HG03354 (cell line): ENCODE measurements at regions not wholly inside any gene's neighbourhood (a gene's known extent, or its start where the extent isn't known, plus 50 kb on each side); places are given as distances from the start of the nearest gene placed in this dataset.
"Not testable (repeated sequence)": the region's sequence is repeated elsewhere in the genome, so short reads cannot be mapped to it uniquely, and the experiment has no call there.

ENCODE experiments used
- ATAC-seq: cut with Tn5 transposase; IDR thresholded peaks from one replicate; pipeline ENCODE4 v1.9.1; 2021; ENCODE audit warnings: mild to moderate bottlenecking; ENCODE audit not compliant: unreplicated experiment, poor library complexity, severe bottlenecking

GRCh38 chr5:116806836-116807235, 232.2 kb upstream of the SEMA6A start:
- ATAC-seq = no peak

- ATAC-seq = no peak
Measured at GRCh38 chr5:116799401-116799800, 224.8 kb upstream of the SEMA6A start.

GRCh38 chr5:116795189-116795588, 220.6 kb upstream of the SEMA6A start:
- ATAC-seq = no peak

GRCh38 chr5:116789522-116789921, 214.9 kb upstream of the SEMA6A start:
- no peak for ATAC-seq

DNA sequence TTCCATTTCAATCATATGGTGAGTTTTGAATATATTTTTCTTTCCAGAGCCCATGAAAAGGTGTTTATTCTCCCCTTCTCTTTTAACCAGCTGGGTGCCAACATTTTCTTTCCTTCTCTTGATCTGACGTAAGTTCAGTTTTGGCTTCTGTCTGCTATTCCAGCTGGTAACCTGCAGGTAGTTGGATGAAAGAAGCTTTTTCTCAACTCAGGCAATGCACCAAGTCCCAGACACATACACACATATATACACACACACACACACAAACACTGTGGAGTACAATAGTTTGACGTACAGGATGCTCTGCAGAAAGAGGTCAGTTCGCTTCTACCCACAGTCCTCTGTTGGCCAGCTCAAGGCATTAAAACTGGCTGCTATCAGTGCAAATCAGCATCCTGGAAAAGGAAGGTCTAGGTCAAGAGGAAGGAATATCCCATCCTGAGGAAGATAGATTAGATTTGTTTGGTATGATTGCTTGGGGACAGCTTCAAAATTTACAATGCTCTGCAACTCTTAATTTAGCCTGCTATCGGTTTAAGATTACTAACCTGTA, 214.3 kb upstream of the SEMA6A start:
- ATAC-seq = no peak

DNA sequence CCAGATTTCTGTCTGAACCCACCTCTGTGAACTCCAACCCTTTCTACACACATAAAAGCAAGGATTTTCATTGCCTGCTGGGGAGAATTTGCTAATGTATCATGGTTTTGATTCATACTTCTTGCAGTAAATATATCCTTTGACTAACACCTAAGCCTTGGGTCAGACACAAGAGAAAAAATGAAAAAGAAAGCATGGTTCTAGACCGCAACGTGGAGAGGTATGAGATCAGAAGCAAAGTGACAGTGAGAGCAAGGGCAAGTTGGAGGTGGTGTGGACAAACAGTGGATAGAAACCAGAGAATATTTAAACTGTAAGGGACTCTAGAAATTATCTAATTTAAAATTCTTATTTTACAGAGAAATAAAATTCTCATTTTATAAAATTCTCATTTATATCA, 212.9 kb upstream of the SEMA6A start:
- ATAC-seq = no peak

DNA sequence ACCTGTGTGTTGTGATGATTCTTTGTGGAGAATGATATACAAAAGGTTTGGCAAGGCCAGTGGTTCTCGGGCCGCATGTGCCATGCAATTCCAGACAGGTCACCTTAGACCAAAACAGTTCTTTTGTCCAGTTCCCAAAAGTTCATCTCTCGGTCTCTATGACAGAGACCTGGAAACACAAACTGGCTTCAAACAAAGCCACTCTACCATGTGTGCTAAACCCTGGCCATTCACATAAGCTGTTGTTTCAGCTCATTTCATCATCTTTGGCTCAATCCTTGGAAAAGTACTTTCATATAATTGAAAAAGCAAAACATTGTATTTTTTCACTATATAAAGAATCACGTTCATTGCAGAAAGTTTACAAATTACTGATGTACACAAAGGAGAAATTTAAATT, 210.5 kb upstream of the SEMA6A start:
- no peak for ATAC-seq

DNA sequence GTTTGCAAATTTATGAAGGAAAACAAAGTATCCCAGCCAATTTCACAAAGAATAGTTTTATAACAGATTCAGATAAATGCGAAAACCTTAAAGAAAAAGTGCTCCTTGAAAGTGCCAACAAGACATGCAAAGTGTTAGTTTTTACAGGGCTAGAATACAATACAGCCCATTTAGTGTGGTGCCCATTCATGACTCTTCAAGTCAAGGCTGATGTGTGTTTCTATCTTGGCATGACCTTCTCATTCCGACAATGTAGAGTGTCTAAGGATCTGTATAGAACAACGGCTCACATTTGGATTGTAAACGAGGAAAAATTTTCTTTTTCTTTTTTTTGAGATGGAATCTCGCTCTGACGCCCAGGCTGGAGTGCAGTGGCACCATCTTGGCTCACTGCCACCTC, 205.2 kb upstream of the SEMA6A start:
- no peak for ATAC-seq

DNA sequence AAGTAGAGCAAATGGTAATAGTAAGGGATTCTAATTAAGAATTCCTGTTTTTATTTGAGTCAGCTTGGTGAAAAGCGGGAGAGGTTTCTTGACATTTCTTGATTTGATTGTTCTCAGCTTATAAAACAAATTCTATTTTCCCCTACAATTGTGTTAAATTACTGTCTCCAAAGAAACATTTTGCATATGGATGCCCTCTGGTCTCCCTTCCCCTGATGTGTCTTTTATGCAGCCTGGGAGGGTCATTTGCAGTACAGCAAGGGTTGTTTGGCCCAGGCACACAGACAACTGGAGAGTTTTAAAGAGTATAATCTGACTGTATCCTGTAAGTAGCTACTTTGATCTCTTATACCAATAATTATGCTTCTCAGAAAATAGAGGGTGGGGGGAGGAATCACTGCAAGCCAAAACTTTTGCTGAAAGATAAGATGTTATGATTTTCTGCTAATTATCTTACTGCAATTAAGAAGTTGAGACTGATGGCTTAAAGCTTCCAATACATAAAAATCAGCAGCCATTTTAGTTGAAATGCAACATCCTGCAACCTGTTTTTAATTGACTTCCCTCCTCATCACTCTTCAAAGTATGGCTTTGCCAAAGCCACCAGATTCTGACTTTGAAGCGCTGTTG, 204.1 kb upstream of the SEMA6A start:
- ATAC-seq = no peak

- peak; percentile 84 for ATAC-seq
Measured at GRCh38 chr5:116778032-116778431, 203.4 kb upstream of the SEMA6A start.

DNA sequence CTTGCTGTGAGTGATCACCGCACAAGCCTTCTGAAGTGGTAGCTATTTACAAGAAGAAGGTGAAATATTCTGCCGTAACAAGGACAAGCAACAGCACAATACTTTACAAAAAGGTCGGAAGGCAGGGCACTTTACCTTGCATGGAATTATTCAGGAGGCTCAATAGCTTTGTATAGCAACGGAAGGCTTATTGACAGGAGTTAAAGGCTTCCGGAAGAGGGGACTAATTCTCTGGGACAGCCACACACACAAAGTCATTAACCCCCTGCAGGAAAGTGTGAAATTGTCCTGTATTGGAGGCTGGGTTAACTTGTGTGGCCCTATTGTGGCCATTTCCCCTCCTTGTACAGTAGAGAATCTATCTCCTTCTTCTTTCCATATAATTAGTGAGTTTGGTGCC, 199.3 kb upstream of the SEMA6A start:
- no peak for ATAC-seq

- no peak for ATAC-seq
Measured at GRCh38 chr5:116772806-116773205, 198.2 kb upstream of the SEMA6A start.

DNA sequence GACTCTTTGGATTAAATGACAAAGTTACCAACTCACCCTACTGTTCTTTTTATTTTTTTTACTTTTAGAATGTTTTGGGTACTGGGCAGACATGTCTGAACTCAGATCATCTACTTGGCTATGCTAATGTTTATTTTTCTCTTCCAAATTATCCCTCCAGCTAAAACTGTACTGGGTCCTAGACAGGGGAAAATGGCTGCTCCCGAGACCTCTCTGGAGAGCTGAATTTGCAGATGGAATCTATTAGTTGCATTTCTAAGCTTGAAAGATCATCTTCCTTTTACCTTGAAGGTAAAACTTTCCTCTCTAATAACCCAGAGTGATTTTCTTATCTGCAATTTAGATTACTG, 197.5 kb upstream of the SEMA6A start:
- ATAC-seq = no peak

DNA sequence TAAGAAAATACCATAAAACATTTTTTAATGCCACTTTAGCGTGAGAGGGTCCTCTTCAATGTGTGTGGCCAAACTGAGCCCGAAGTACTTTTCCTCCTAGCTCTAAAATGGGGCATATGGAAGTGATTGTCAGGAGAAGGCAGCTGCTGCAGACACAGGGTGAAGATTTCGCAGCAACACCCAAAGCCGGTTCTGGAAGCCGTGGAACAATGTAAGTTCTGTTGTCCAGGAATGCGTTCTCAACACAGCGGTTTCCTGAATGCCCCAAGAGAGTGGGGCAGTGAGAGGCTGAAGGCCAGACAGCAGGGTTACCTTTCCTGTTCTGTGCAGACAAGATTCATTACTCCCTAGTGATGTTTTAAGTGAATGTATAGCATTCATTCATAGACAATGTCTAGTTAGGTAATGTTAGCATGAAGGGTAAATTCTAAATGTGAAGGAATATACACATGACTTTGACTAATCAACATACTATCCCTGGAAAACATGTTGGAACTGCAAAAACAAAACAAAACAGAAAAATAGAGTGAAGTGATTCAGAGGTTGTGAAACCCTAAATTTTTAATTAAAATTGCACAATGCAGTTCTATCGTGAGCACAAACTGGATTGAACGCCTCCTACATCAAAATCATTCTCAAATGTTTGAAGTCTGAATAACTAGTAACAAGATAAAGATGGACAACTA, 197.0 kb upstream of the SEMA6A start:
- ATAC-seq = no peak

DNA sequence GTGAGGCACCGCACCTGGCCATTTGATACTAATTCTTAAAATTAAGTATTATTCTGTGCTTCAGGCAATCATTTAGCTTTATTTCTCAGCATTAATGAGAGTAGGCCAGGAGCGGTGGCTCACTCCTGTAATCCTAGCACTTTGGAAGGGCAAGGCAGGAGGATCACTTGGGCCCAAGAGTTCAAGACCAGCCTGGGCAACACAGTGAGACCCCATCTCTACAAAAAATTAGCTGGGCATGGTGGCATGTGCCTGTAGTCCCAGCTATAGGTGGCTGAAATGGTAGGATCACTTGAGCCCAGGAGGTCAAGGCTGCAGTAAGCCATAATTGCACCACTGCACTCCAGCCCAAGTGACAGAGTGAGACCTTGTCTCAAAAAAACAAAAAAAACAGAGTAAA, 195.3 kb upstream of the SEMA6A start:
- not testable (repeated sequence) for ATAC-seq

DNA sequence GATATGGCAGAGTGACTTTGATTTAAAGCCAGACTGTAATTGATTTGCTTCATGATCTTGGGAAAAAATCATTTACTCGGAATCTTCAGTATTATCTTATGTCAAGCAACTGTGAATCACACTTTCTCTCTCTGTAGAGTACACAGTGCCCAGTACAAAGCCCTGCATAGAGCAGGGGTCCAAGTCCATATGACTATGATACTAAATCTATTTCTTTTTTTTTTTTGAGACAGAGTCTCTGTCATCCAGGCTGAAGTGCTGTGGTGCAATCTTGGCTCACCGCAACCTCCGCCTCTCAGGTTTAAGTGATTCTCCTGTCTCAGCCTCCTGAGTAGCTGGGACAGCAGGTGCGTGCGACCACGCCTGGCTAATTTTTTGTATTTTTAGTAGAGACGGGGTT, 194.8 kb upstream of the SEMA6A start:
- no peak for ATAC-seq

DNA sequence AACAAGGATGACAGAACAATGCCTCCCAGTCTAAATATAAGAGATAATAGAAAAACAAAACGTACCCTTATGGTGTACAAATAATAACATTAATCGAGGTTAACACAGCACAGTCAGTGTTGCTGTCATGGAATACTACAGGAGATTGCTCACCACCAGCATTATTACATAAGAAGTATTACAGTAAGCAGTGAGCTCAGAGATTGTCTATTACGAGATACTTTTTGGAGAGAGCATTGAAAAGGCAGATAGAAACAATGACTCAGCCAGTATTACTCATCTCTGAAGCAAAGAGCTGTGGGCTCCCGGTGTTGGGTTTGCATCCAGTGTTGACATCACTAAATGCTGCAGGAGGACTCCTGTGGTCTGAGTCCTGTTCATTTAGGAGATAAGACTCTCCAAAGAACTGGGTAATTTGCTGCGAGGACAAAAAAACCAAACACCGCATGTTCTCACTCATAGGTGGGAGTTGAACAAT, 191.9 kb upstream of the SEMA6A start:
- ATAC-seq = peak; percentile 60

DNA sequence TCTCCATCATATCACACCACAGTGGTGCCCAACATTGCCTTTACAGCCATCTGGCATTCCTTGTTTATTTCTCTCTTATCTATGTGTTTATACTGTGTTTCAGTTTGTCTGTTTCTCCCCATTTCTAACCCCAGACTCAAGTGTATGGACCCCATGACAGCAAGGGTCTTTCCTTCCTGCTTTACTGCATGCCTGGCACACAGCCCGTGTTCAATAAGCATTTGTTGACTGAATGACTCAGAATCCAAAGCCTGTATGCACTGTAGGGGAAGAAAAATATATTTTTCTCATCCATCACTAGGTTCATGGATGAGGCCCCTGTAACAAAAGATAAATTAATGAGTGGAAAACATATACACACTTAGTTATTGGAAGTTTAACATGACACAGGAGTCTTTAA, 190.8 kb upstream of the SEMA6A start:
- no peak for ATAC-seq

- ATAC-seq = no peak
Measured at GRCh38 chr5:116764941-116765340, 190.3 kb upstream of the SEMA6A start.

DNA sequence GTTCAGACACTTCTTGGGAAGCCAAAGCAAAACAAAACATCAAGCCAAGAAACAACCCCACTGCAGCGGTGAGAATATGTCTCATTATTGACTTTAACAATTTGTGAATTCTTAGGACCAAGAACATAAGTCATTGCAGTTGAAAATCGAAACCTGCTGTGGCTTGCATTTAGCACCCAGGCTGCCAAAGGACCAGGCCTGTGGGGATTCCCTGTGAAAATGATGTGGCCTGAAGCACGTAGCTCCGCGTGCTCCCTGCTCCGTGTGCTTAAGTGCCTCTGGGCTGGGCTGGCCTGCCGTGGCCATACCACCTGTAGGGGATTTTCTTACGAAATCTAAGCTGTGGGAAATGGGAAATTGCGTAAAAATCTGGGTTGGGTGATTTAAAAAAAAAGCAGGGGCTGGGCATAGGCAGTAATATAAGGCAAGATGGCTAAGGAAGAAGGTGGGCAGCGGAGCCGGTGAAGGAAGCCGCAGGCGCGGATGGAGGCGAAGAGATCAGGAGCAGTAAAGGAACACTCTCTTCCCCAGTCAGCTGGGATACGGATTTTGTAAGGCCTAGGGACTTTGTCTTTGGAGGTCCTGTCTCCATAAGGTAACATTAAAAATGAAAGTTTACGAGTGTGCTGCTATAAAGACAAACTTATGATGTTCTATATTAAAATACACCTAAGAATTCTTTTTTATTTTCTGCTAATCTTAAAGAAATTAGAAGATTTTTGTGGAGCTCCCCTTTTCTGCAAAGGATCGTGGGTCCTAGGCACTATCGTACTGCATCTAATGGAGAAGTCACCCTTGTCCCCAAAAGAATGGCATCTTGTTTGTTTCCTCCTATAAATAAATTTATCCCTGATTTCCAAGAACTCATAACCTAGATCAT, 189.6 kb upstream of the SEMA6A start:
- ATAC-seq = peak; percentile 58
